ENCODE measurements at regions not wholly inside any gene's neighbourhood (a gene's known extent, or its start where the extent isn't known, plus 50 kb on each side); places are given as distances from the start of the nearest gene placed in this dataset.
"Not testable (repeated sequence)": the region's sequence is repeated elsewhere in the genome, so short reads cannot be mapped to it uniquely, and the experiment has no call there.

- TF ChIP-seq CTCF (IDR thresholded peaks at IDR 0.05; ENCODE audit: insufficient read depth, low read depth, low read length, missing control alignments) = no peak
- H3K4me3 ChIP-seq (ENCODE audit: low read length) = no peak overlapping the region
- DNase-seq (ENCODE audit: low read depth) = no peak
Observed at GRCh38 chr10:6988654-6989053, 408.6 kb upstream of the PRKCQ start.

GRCh38 chr10:6987536-6987945 lies 407.5 kb upstream of the PRKCQ start:
- no peak for DNase-seq (ENCODE audit: low read depth)

GRCh38 chr10:6986927-6987326 lies 406.9 kb upstream of the PRKCQ start:
- no peak overlapping the region for H3K4me3 ChIP-seq (ENCODE audit: low read length)
- no peak for DNase-seq (ENCODE audit: low read depth)
- no peak for TF ChIP-seq CTCF (IDR thresholded peaks at IDR 0.05; ENCODE audit: insufficient read depth, low read depth, low read length, missing control alignments)

More at GRCh38 chr10:6987536-6987945, 407.5 kb upstream of the PRKCQ start:
- no peak overlapping the region for H3K4me3 ChIP-seq (ENCODE audit: low read length)
- TF ChIP-seq CTCF (IDR thresholded peaks at IDR 0.05; ENCODE audit: insufficient read depth, low read depth, low read length, missing control alignments) = no peak

GRCh38 chr10:6985644-6986043 lies 405.6 kb upstream of the PRKCQ start:
- no peak overlapping the region for H3K4me3 ChIP-seq (ENCODE audit: low read length)
- TF ChIP-seq CTCF (IDR thresholded peaks at IDR 0.05; ENCODE audit: insufficient read depth, low read depth, low read length, missing control alignments) = no peak
- no peak for DNase-seq (ENCODE audit: low read depth)

- no peak overlapping the region for H3K4me3 ChIP-seq (ENCODE audit: low read length)
- no peak for DNase-seq (ENCODE audit: low read depth)
- no peak for TF ChIP-seq CTCF (IDR thresholded peaks at IDR 0.05; ENCODE audit: insufficient read depth, low read depth, low read length, missing control alignments)
Observed at GRCh38 chr10:6984971-6985370, 404.9 kb upstream of the PRKCQ start.

GRCh38 chr10:6984016-6984415 lies 403.9 kb upstream of the PRKCQ start:
- not testable (repeated sequence) for DNase-seq (ENCODE audit: low read depth); H3K4me3 ChIP-seq (ENCODE audit: low read length)

- TF ChIP-seq CTCF (IDR thresholded peaks at IDR 0.05; ENCODE audit: insufficient read depth, low read depth, low read length, missing control alignments) = no peak
Observed at GRCh38 chr10:6980353-6980752, 400.3 kb upstream of the PRKCQ start.

GRCh38 chr10:6979371-6979770 lies 399.3 kb upstream of the PRKCQ start:
- H3K4me3 ChIP-seq (ENCODE audit: low read length) = no peak overlapping the region
- no peak for TF ChIP-seq CTCF (IDR thresholded peaks at IDR 0.05; ENCODE audit: insufficient read depth, low read depth, low read length, missing control alignments)
- no peak for DNase-seq (ENCODE audit: low read depth)

More at GRCh38 chr10:6980353-6980752, 400.3 kb upstream of the PRKCQ start:
- DNase-seq (ENCODE audit: low read depth) = no peak
- H3K4me3 ChIP-seq (ENCODE audit: low read length) = no peak overlapping the region

All from epithelial cell of esophagus (primary cell).